ENCODE measurements at regions not wholly inside any gene's neighbourhood (a gene's known extent, or its start where the extent isn't known, plus 50 kb on each side); places are given as distances from the start of the nearest gene placed in this dataset.

GRCh38 chr2:162963156-162963555 lies 124.6 kb upstream of the KCNH7 start:
- DNase-seq (ENCODE audit: missing footprints), result no peak
- intact Hi-C loops (cut with DNase I), result no loop called here
- ATAC-seq, result no peak

- DNase-seq (ENCODE audit: missing footprints), result no peak
- intact Hi-C loops (cut with DNase I), result no loop called here
- no peak for ATAC-seq
These were observed 107.2 kb upstream of the KCNH7 start for GRCh38 chr2:162945785-162946184.

GRCh38 chr2:162938387-162938786 lies 99.8 kb upstream of the KCNH7 start:
- intact Hi-C loops (cut with DNase I), result no loop called here
- DNase-seq (ENCODE audit: missing footprints) (no peak), ATAC-seq (no peak)

- no peak for DNase-seq (ENCODE audit: missing footprints)
- intact Hi-C loops (cut with DNase I), result no loop called here
- ATAC-seq, result no peak
These were observed 95.6 kb upstream of the KCNH7 start for GRCh38 chr2:162934191-162934590.

- intact Hi-C loops (cut with DNase I), result no loop called here
- no peak for ATAC-seq
- no peak for DNase-seq (ENCODE audit: missing footprints)
These were observed 93.8 kb upstream of the KCNH7 start for GRCh38 chr2:162932416-162932815.

- DNase-seq (ENCODE audit: missing footprints), result no peak
- intact Hi-C loops (cut with DNase I), result no loop called here
- no peak for ATAC-seq
These were observed 91.0 kb upstream of the KCNH7 start for GRCh38 chr2:162929571-162929970.

- DNase-seq (ENCODE audit: missing footprints) (no peak), ATAC-seq (no peak)
- intact Hi-C loops (cut with DNase I), result no loop called here
These were observed 89.8 kb upstream of the KCNH7 start for GRCh38 chr2:162928356-162928755.

- ATAC-seq, result no peak
- no peak for DNase-seq (ENCODE audit: missing footprints)
- intact Hi-C loops (cut with DNase I), result no loop called here
These were observed 88.3 kb upstream of the KCNH7 start for GRCh38 chr2:162926907-162927306.

GRCh38 chr2:162926501-162926900 lies 87.9 kb upstream of the KCNH7 start:
- ATAC-seq (no peak), DNase-seq (ENCODE audit: missing footprints) (no peak)
- intact Hi-C loops (cut with DNase I), result no loop called here

GRCh38 chr2:162925595-162925994 lies 87.0 kb upstream of the KCNH7 start:
- no peak for DNase-seq (ENCODE audit: missing footprints)
- intact Hi-C loops (cut with DNase I), result no loop called here

GRCh38 chr2:162919111-162919510 lies 80.5 kb upstream of the KCNH7 start:
- no peak for DNase-seq (ENCODE audit: missing footprints)
- ATAC-seq, result no peak
- intact Hi-C loops (cut with DNase I), result no loop called here

More at GRCh38 chr2:162925595-162925994, 87.0 kb upstream of the KCNH7 start:
- no peak for ATAC-seq

- DNase-seq (ENCODE audit: missing footprints) (no peak), ATAC-seq (no peak)
- intact Hi-C loops (cut with DNase I), result no loop called here
These were observed 79.1 kb upstream of the KCNH7 start for GRCh38 chr2:162917626-162918025.

GRCh38 chr2:162916286-162916801 lies 77.8 kb upstream of the KCNH7 start:
- intact Hi-C loops (cut with DNase I), result no loop called here
- ATAC-seq, result no peak
- DNase-seq (ENCODE audit: missing footprints), result peak; percentile 45

GRCh38 chr2:162915858-162916257 lies 77.3 kb upstream of the KCNH7 start:
- intact Hi-C loops (cut with DNase I), result no loop called here
- DNase-seq (ENCODE audit: missing footprints), result peak; percentile 27
- ATAC-seq, result no peak

GRCh38 chr2:162914161-162914560 lies 75.6 kb upstream of the KCNH7 start:
- no peak for DNase-seq (ENCODE audit: missing footprints)
- no peak for ATAC-seq
- intact Hi-C loops (cut with DNase I), result no loop called here

GRCh38 chr2:162912787-162913186 lies 74.2 kb upstream of the KCNH7 start:
- DNase-seq (ENCODE audit: missing footprints), result no peak
- no peak for ATAC-seq
- intact Hi-C loops (cut with DNase I), result no loop called here

GRCh38 chr2:162908567-162908966 lies 70.0 kb upstream of the KCNH7 start:
- intact Hi-C loops (cut with DNase I), result no loop called here
- no peak for ATAC-seq

GRCh38 chr2:162890690-162891311 lies 52.2 kb upstream of the KCNH7 start:
- DNase-seq (ENCODE audit: missing footprints) (no peak), ATAC-seq (no peak)
- intact Hi-C loops (cut with DNase I), result no loop called here

More at GRCh38 chr2:162908567-162908966, 70.0 kb upstream of the KCNH7 start:
- DNase-seq (ENCODE audit: missing footprints), result no peak

- DNase-seq (ENCODE audit: missing footprints) (no peak), ATAC-seq (no peak)
- intact Hi-C loops (cut with DNase I), result no loop called here
These were observed 50.1 kb upstream of the KCNH7 start for GRCh38 chr2:162888652-162889051.

All from Right ventricle myocardium inferior (tissue), 1 donor.